ENCODE measurements at regions not wholly inside any gene's neighbourhood (a gene's known extent, or its start where the extent isn't known, plus 50 kb on each side); places are given as distances from the start of the nearest gene placed in this dataset.

DNA sequence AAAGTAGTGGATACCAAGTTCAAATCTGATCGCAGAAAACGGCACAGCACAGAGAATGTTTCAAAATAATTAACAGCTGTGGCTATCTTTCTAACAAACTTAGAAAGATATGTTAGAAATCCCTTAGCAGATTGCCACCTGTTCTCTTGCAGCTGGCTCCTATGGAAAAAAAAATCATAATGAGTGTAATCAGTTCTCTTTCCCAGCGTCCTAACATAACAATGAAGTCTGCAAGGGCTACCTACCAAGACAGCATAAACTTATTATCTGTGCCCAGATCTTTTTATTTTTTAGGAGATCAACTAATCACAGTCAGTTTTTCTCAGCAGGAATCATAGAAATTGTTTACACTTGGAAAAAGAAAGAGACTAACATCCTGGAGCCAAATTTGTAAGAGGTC is 358.6 kb upstream of the FOXG1 start:
- Histone ChIP-seq H3K9me3 (ENCODE audit: control insufficient read depth in 2 of 2, insufficient read depth in 1 of 2, low read depth in 1 of 2, low read length in 1 of 2) (no peaks in the 10 kb centered on the region), H3K27ac (ENCODE audit: low read depth in 2 of 2, low read length in 1 of 2) (no peak overlapping the region), H3K36me3 (ENCODE audit: control insufficient read depth in 2 of 2, insufficient read depth in 2 of 2, low read length in 1 of 2) (no peaks in the 10 kb centered on the region), H3K4me1 (ENCODE audit: control insufficient read depth in 2 of 2, insufficient read depth in 2 of 2, low read length in 1 of 2) (no peaks in the 10 kb centered on the region), H3K27me3 (ENCODE audit: control insufficient read depth in 1 of 2, insufficient read depth in 2 of 2, low read length in 2 of 2) (no peaks in the 10 kb centered on the region), H3K4me3 (ENCODE audit: low read depth in 1 of 2, low read length in 2 of 2) (no peak overlapping the region)
- 62 to 64% methylated on average over 3 of the region's 3 CpGs for WGBS, 2 donors

DNA sequence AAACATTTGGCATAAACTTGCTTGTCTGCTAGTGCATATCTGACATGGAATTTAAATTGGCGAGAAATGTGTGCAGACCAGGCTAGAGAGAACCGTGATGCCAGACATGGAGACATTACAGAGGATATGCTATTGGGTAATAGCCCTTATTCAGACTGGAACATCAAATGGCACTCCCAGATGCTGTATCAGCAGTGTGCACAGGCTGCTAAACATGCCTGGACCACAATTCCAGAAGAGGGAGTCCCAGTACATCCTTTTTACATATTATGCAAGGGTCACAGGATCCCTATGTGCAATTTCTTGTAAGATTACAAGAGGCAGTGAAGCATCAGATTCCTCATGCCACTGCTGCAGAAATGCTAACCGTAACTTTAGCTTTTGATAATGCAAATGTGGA is 354.5 kb upstream of the FOXG1 start:
- no peaks in the 10 kb centered on the region for H3K4me1 ChIP-seq (ENCODE audit: control insufficient read depth in 2 of 2, insufficient read depth in 2 of 2, low read length in 1 of 2)
- H3K9me3 ChIP-seq (ENCODE audit: control insufficient read depth in 2 of 2, insufficient read depth in 1 of 2, low read depth in 1 of 2, low read length in 1 of 2) = no peaks in the 10 kb centered on the region
- H3K4me3 ChIP-seq (ENCODE audit: low read depth in 1 of 2, low read length in 2 of 2) = no peak overlapping the region
- H3K27ac ChIP-seq (ENCODE audit: low read depth in 2 of 2, low read length in 1 of 2) = no peak overlapping the region
- WGBS, 2 donors = 34 to 62% methylated on average over 3 of the region's 3 CpGs
- no peaks in the 10 kb centered on the region for H3K36me3 ChIP-seq (ENCODE audit: control insufficient read depth in 2 of 2, insufficient read depth in 2 of 2, low read length in 1 of 2)
- no peaks in the 10 kb centered on the region for H3K27me3 ChIP-seq (ENCODE audit: control insufficient read depth in 1 of 2, insufficient read depth in 2 of 2, low read length in 2 of 2)

DNA sequence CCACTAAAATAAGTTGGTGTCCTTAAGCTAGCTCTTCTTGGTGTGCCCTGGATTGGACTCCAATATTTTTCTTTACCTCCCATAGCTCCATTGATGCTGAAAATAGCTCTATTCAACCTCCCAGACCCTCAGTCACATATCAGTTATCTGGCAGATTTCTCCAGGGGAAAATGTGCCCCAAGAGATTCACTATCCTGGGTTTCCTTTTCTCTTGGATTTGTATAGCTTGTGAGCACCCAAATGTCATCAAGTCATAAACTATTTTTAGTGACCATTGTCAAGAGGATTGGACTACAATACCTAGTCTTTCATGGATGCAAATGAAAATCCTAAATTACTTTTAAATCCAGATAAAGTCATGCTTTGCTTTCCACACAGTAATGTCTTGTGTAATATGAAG is 339.6 kb upstream of the FOXG1 start:
- H3K9me3 ChIP-seq (ENCODE audit: control insufficient read depth in 2 of 2, insufficient read depth in 1 of 2, low read depth in 1 of 2, low read length in 1 of 2) = no peaks in the 10 kb centered on the region
- no peaks in the 10 kb centered on the region for H3K27me3 ChIP-seq (ENCODE audit: control insufficient read depth in 1 of 2, insufficient read depth in 2 of 2, low read length in 2 of 2)
- no peak overlapping the region for H3K27ac ChIP-seq (ENCODE audit: low read depth in 2 of 2, low read length in 1 of 2)
- no peaks in the 10 kb centered on the region for H3K36me3 ChIP-seq (ENCODE audit: control insufficient read depth in 2 of 2, insufficient read depth in 2 of 2, low read length in 1 of 2)
- no peak overlapping the region for H3K4me3 ChIP-seq (ENCODE audit: low read depth in 1 of 2, low read length in 2 of 2)
- H3K4me1 ChIP-seq (ENCODE audit: control insufficient read depth in 2 of 2, insufficient read depth in 2 of 2, low read length in 1 of 2) = no peaks in the 10 kb centered on the region

DNA sequence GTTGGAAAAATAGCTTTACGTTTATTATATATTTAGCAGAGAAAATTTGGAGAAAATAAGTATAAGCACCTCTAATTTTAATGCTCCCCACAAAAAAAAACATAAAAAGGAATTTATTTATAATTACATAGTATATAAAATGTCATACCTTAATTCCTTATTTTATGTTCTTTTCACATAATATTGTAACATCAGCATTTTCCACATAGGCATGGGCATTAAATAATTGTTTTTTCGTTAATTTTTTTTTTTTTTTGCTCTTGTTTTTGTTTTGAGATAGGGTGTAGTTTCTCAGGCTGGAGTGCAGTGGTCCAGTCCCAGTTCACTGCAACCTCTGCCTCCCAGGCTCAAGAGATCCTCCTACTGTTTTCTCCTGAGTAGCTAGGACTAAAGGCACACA is 329.8 kb upstream of the FOXG1 start:
- H3K27ac ChIP-seq (ENCODE audit: low read depth in 2 of 2, low read length in 1 of 2) = no peak overlapping the region
- H3K4me1 ChIP-seq (ENCODE audit: control insufficient read depth in 2 of 2, insufficient read depth in 2 of 2, low read length in 1 of 2) = no peaks in the 10 kb centered on the region
- H3K27me3 ChIP-seq (ENCODE audit: control insufficient read depth in 1 of 2, insufficient read depth in 2 of 2, low read length in 2 of 2) = no peaks in the 10 kb centered on the region
- H3K4me3 ChIP-seq (ENCODE audit: low read depth in 1 of 2, low read length in 2 of 2) = no peak overlapping the region
- WGBS, 2 donors = 70 to 71% methylated on average over 2 of the region's 2 CpGs
- no peaks in the 10 kb centered on the region for H3K9me3 ChIP-seq (ENCODE audit: control insufficient read depth in 2 of 2, insufficient read depth in 1 of 2, low read depth in 1 of 2, low read length in 1 of 2)
- no peaks in the 10 kb centered on the region for H3K36me3 ChIP-seq (ENCODE audit: control insufficient read depth in 2 of 2, insufficient read depth in 2 of 2, low read length in 1 of 2)

DNA sequence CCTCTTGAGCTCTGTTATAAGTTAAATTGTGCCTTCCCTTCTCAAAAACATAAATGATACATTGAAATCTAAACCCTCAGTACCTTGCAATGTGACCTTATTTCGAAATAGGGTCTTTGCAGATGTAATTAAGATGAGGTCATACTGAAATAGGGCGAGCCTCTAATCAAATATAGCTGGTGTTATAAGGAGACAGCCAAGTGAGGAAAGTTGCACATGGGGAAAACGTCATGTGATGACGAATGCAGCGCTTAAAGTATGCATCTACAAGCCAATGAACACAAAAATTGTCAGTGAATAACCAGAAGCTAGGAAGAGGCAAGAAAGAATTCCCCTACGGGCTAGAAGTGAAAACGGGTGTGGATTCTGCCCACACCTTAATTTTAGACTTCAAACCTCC is 305.2 kb upstream of the FOXG1 start:
- WGBS, 2 donors = 58 to 59% methylated on average over 7 of the region's 7 CpGs
- Histone ChIP-seq H3K36me3 (ENCODE audit: control insufficient read depth in 2 of 2, insufficient read depth in 2 of 2, low read length in 1 of 2) (no peaks in the 10 kb centered on the region), H3K27ac (ENCODE audit: low read depth in 2 of 2, low read length in 1 of 2) (no peak overlapping the region), H3K27me3 (ENCODE audit: control insufficient read depth in 1 of 2, insufficient read depth in 2 of 2, low read length in 2 of 2) (no peaks in the 10 kb centered on the region), H3K4me1 (ENCODE audit: control insufficient read depth in 2 of 2, insufficient read depth in 2 of 2, low read length in 1 of 2) (no peaks in the 10 kb centered on the region), H3K9me3 (ENCODE audit: control insufficient read depth in 2 of 2, insufficient read depth in 1 of 2, low read depth in 1 of 2, low read length in 1 of 2) (no peaks in the 10 kb centered on the region), H3K4me3 (ENCODE audit: low read depth in 1 of 2, low read length in 2 of 2) (no peak overlapping the region)

DNA sequence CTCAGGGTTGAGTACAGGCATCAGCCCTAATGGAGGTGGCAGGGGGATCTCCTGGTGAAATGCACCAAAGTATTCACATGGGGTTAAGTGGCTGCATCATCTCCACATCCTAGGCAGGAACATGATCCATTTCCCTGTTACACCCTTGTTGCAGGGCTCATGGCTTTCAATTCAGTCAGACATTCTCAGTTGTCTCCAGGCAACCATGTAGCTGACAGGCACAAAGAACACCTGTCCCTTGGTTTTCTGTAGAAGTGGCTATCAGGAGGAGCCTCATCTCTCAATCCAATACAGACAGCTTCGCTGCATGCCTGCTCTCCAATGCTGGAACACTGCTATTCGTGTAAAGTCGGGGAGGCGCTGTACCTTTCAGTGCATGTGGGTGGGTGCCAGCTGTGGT is 299.0 kb upstream of the FOXG1 start:
- H3K27ac ChIP-seq (ENCODE audit: low read depth in 2 of 2, low read length in 1 of 2) = no peak overlapping the region
- H3K4me1 ChIP-seq (ENCODE audit: control insufficient read depth in 2 of 2, insufficient read depth in 2 of 2, low read length in 1 of 2) = peaks cover 0 to 2% of the 10 kb centered on the region in 2 donors
- no peak overlapping the region for H3K4me3 ChIP-seq (ENCODE audit: low read depth in 1 of 2, low read length in 2 of 2)
- H3K36me3 ChIP-seq (ENCODE audit: control insufficient read depth in 2 of 2, insufficient read depth in 2 of 2, low read length in 1 of 2) = no peaks in the 10 kb centered on the region
- peaks cover 0 to 2% of the 10 kb centered on the region in 2 donors for H3K9me3 ChIP-seq (ENCODE audit: control insufficient read depth in 2 of 2, insufficient read depth in 1 of 2, low read depth in 1 of 2, low read length in 1 of 2)
- WGBS, 2 donors = 90 to 92% methylated on average over 4 of the region's 4 CpGs
- H3K27me3 ChIP-seq (ENCODE audit: control insufficient read depth in 1 of 2, insufficient read depth in 2 of 2, low read length in 2 of 2) = no peaks in the 10 kb centered on the region

DNA sequence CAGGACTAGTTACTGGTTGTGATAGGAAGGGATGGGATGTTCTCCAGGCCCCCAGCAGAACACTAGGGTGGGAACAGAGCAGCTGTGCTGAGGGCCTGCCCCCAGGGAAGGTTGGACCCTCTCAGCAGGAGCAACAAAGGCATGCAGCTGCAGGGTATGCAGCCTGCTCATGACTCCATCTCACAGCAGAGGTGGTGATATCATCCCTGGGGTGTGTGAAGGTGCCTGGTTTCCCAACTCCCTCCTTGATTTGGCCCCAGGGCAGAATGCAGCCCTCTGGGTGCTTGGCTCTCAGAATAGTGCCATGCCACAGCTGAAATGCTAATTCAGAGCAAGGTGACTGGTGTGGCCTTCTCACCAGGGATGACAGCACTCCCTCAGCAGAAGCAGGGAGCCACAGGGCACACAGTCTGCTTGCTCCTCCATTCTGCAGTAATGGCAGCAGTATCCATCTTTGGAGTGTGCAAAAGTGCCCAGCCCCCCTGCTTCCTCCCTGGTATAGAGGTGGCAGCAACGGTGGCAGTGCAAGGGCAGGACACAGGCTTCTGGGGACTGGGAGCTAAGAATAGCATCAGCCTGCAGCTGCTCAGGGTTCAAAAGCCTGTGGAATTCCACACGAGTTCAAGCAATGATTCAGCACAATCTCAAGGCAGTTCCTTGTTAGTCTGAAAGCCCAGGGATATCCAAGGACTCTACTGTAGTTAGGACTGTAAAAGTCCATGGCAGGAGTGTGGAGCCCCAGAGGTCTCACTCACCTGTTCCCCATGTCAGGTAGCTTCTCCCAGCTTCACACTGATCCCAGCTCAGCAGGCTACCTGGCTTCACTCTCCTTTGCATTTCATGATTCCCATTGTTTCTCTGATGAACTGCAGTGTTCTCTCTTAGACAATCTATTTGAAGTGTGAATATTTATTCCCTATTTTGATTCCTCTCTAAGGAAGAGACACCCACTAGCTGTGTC is 298.1 kb upstream of the FOXG1 start:
- Histone ChIP-seq H3K9me3 (ENCODE audit: control insufficient read depth in 2 of 2, insufficient read depth in 1 of 2, low read depth in 1 of 2, low read length in 1 of 2) (peaks cover 0 to 2% of the 10 kb centered on the region in 2 donors), H3K27ac (ENCODE audit: low read depth in 2 of 2, low read length in 1 of 2) (no peak overlapping the region), H3K27me3 (ENCODE audit: control insufficient read depth in 1 of 2, insufficient read depth in 2 of 2, low read length in 2 of 2) (no peaks in the 10 kb centered on the region), H3K4me1 (ENCODE audit: control insufficient read depth in 2 of 2, insufficient read depth in 2 of 2, low read length in 1 of 2) (peaks cover 0 to 2% of the 10 kb centered on the region in 2 donors), H3K36me3 (ENCODE audit: control insufficient read depth in 2 of 2, insufficient read depth in 2 of 2, low read length in 1 of 2) (no peaks in the 10 kb centered on the region), H3K4me3 (ENCODE audit: low read depth in 1 of 2, low read length in 2 of 2) (no peak overlapping the region)
- WGBS, 2 donors = 42 to 48% methylated on average over 2 of the region's 2 CpGs

DNA sequence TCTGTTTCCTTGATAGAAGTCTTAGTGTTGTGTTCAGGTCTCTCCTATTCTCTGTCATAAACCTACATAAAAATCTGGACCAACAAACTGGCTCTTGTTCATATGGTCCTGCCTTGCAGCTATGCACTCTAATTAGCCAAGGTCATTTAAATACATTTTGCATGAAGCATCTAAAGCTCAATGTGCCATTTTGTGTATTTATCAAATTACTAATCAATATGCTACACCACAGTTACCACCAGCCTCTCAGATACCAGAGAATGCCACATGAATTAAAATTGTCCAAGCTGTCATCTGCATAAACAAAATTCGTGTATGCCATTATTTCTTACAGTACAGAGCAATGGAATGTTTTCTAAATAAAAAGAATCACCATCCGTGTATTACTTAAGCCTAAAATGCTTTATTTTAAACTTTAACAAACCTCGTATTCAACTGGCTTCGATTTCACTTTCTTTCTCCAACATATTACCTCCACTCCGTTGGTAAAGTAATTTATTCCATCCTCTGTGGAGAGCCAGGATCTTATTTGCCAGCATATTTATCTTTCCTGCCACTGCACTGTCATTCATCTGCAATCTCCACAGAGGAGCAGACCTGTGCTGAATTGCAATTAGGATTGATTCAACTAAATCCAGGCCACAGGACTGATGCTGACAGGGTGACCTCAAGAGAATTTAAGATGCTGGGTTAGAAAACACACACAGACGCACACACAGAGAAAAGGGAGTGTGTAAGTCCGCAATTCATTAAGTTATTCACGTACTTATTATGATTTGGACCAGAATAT is 284.1 kb upstream of the FOXG1 start:
- 69 to 75% methylated on average over 8 of the region's 8 CpGs for WGBS, 2 donors
- H3K4me1 ChIP-seq (ENCODE audit: control insufficient read depth in 2 of 2, insufficient read depth in 2 of 2, low read length in 1 of 2) = no peaks in the 10 kb centered on the region

DNA sequence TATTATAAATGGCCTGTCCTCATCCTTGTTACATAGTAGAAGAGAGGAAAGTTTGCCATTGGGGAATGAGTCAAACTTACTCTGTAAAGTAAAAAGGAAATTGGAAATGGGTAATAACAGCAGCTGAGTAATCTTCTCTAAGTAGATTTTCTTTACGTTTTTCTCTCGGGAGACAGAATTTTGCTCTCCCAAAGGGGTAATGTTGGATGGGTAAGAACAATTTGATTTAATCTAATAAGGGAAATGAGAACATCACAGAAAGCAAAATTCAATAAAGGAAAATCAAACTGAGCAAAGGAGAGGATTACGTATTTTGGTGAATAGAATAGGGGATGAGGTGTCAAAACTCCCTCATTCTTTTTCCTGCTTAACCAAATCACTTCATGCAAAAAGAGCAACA is 283.1 kb upstream of the FOXG1 start:
- WGBS, 2 donors = 87 to 96% methylated on average over 3 of the region's 3 CpGs
- H3K27me3 ChIP-seq (ENCODE audit: control insufficient read depth in 1 of 2, insufficient read depth in 2 of 2, low read length in 2 of 2) = no peaks in the 10 kb centered on the region
- no peak overlapping the region for H3K4me3 ChIP-seq (ENCODE audit: low read depth in 1 of 2, low read length in 2 of 2)
- H3K36me3 ChIP-seq (ENCODE audit: control insufficient read depth in 2 of 2, insufficient read depth in 2 of 2, low read length in 1 of 2) = no peaks in the 10 kb centered on the region
- H3K27ac ChIP-seq (ENCODE audit: low read depth in 2 of 2, low read length in 1 of 2) = no peak overlapping the region
- no peaks in the 10 kb centered on the region for H3K4me1 ChIP-seq (ENCODE audit: control insufficient read depth in 2 of 2, insufficient read depth in 2 of 2, low read length in 1 of 2)
- no peaks in the 10 kb centered on the region for H3K9me3 ChIP-seq (ENCODE audit: control insufficient read depth in 2 of 2, insufficient read depth in 1 of 2, low read depth in 1 of 2, low read length in 1 of 2)

More for the DNA sequence above, 284.1 kb upstream of the FOXG1 start:
- H3K4me3 ChIP-seq (ENCODE audit: low read depth in 1 of 2, low read length in 2 of 2) = no peak overlapping the region
- H3K27ac ChIP-seq (ENCODE audit: low read depth in 2 of 2, low read length in 1 of 2) = no peak overlapping the region
- H3K27me3 ChIP-seq (ENCODE audit: control insufficient read depth in 1 of 2, insufficient read depth in 2 of 2, low read length in 2 of 2) = no peaks in the 10 kb centered on the region
- H3K36me3 ChIP-seq (ENCODE audit: control insufficient read depth in 2 of 2, insufficient read depth in 2 of 2, low read length in 1 of 2) = no peaks in the 10 kb centered on the region
- no peaks in the 10 kb centered on the region for H3K9me3 ChIP-seq (ENCODE audit: control insufficient read depth in 2 of 2, insufficient read depth in 1 of 2, low read depth in 1 of 2, low read length in 1 of 2)

Data from esophagus (tissue), 2 donors.